HG02623 (cell line): ENCODE measurements at regions not wholly inside any gene's neighbourhood (a gene's known extent, or its start where the extent isn't known, plus 50 kb on each side); places are given as distances from the start of the nearest gene placed in this dataset.

Experiments used
- ATAC-seq: cut with Tn5 transposase; IDR thresholded peaks from one replicate; pipeline ENCODE4 v1.9.1; 2021; ENCODE audit warnings: moderate library complexity; ENCODE audit not compliant: unreplicated experiment

- no peak for ATAC-seq
These were observed 107.4 kb downstream of the NCOR2 start for GRCh38 chr12:124459852-124460645.

DNA sequence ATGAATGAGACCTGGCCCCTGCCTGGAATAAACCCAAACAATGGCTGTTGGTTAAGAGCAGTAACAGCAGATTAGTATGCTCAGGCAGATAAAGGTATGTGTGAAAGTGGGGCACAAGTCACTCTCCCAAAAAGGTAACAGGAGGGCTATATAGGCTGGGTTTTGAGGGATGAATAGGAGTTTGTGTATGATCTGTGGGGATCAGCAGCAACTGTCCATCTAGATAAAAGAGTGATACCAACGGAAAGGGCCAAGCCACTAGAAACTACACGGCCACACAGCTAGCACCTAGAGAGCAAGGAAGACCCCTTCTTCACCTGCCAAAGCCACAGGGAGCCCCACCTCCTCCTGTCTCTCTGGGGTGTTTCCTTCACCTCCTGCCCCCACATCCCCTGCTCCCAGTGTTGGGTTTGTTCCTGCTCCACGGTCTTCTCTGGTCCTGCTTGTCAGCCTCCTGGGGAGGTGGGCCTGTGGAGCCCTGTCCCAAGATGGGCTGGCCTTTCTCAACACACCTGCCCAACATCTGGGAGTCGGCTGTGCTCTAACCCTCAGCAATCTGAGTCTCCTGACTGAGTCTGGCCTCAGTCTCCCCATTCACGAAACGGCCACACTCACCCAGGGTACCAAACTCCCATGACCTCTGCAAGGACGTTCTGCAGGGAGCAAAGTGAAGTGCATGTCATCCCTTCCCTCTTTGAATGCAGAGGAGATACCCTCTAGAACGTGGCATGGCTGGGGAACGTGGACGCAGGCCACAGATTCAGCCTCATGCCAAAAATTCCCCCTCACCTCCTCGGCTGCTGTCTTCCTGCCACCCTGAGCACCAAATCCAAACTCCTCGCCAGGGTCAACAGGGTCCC lies 108.2 kb downstream of the NCOR2 start:
- ATAC-seq, result no peak

DNA sequence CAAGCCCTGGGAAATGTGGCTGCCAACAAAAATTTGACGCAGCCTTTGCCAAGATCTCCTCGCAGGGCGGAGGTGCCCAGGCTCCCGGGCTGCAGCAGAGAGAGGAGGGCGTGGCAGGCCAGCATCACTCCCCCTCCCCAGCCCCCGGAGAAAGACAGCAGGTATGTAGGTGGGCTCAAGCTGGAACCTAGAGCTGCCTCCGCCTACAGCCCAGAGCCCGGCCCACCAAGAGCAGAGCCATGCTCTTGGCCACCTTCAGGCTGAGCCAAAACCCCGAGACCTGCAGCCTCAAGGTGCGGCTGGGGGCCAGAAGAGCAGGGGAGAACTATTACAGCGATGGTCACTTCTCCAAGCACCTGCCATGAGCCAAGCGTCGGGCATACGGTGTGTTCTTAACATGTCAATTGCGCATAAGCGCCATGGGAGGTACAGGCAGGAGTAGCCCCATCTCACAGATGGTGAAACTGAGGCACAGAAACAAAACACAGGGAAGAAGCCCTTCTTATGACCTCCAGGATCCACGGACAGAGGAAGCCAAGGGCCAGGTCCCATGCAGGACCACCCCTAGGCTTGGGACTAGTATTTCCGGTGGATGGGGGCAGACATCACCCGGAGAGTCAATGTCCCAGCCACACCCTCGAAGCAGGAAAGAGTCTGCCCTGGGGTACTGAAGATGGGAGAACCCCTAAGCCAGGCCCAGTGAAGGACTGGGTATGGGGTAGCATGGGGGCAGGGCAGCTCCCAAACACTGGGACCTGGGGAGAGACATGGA lies 109.0 kb downstream of the NCOR2 start:
- ATAC-seq, result no peak

DNA sequence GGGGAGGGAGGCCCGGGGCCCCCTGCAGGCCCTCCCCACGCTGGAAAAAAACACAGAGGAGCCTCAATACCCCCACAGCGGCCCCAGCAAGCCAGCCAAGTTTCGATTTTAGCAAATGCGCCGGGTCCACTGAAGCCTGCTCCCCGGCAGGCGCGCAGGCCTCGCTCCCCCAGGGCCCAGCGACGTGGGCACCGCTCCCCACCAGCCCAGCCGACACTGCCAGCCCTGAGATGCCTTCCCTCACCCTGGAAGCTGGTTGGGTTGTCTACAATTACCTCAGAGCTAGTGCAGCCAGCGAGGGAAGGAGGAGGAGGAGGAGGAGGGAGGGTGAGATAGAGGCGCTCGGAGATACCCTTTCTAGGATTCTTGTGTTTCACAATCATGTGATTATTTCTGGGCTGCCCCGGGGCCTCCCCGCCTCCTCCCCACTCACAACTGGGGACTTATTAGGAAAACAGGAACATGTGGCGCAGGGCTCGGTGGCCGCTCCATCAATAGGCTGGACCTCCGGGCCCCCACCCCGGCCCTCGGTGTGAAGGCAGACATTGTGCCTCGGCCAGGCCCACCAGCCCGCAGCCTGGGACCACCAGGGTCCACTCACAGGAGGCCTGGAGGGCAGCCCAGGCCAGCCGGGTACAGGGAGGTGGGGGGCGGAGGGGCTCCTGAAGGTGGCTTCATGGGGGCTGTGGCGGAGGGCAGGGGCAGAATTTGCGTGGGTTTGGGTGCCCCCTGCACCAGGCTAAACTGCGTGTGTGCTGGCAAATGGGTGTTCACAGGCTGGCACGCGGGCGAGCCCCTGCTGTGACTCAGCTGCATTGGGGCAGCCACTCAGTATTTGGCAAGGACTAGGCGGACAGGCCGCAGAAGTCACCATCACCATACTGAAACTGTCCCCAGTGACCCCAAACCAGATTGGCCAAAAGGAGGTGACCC lies 109.9 kb downstream of the NCOR2 start:
- no peak for ATAC-seq

GRCh38 chr12:124456652-124457152 lies 110.7 kb downstream of the NCOR2 start:
- no peak for ATAC-seq

DNA sequence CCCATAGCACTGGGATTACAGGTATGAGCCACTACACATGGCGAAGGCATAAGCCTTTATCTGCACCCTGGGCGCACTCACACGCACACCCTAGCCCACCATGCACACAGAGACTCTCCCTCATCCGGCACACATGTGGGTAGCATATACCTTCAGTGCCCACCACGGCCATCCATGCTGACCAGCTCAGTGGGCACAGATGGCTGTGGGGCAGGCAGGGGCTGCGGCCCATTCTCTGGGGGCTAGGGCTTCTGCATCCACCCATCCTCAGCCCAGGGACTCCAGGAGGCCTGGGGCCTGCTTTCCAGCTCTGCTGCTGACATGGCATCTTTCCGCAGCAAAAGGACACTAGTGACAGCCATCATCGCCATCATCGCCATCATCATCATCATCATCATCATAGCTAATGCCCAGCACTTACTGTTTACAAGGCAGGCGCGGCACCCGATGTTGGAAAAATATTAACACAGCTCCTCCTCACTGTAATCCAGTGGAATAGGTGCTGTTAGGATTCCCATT lies 111.2 kb downstream of the NCOR2 start:
- ATAC-seq, result no peak

GRCh38 chr12:124455336-124455735 lies 112.1 kb downstream of the NCOR2 start:
- no peak for ATAC-seq

DNA sequence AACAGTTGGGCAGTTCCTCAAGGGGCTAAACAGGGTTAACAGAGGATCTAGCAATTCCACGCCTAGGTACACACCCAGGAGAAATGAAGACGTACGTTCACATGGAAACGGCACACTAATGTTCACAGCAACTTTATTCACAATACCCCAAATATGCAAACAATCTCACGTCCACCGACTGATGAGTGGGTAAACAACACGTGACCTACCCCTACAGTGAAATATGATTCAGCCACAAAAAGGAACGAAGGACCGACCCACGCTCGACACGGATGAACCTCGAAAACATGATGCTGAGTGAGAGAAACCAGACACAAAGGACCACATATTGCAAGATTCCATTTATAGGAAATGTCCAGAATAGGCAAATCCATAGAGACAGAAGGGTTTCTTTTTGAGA lies 112.7 kb downstream of the NCOR2 start:
- ATAC-seq, result no peak

GRCh38 chr12:124454352-124454725 lies 113.1 kb downstream of the NCOR2 start:
- no peak for ATAC-seq

DNA sequence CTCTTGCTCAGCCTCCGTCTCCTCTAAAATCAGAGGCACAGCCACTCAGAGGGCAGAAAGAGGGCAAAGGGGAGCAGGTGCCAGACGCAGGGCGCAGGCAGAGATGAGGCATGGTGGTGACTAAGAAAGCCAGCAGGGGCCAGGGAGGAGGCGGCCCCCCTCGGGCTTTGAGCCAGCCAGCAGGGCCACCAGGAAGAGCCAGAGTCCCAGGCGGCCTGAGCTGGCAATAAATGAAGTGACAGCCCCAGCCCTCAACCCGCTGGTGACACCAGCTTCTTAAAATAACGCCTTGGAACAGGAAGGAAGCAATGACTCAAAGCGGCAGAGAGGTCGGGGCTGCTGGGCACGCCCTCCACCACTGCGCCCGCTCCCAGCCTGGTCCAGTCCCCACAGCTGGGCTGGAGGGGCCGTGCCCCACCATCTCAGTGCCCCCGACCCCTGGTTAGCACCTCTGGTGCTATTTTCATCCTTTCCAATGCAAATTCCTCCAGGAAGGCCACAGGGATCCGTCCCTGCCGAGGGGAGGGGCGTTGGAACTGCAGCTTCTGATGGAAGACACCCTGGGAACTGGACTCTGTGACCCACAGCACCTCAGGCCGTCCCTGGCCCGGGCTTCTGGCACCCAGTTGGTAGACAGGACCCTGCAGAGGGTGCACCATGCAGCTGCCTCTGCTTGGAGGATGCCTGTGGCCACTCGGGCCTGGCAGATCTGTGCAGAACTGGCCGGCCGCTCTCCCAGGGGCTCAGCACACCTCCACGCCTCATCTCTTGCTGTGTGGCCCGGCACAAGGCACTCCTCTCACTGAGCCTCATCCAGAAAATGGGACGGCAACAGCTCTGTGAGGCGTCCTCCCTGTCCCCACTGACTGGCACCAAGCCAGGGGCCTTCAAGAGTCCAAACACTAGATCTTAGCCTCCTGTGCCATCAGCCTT lies 113.7 kb downstream of the NCOR2 start:
- peak; percentile 69 for ATAC-seq

GRCh38 chr12:124452576-124453331 lies 114.7 kb downstream of the NCOR2 start:
- no peak for ATAC-seq

GRCh38 chr12:124451637-124452243 lies 115.7 kb downstream of the NCOR2 start:
- no peak for ATAC-seq

DNA sequence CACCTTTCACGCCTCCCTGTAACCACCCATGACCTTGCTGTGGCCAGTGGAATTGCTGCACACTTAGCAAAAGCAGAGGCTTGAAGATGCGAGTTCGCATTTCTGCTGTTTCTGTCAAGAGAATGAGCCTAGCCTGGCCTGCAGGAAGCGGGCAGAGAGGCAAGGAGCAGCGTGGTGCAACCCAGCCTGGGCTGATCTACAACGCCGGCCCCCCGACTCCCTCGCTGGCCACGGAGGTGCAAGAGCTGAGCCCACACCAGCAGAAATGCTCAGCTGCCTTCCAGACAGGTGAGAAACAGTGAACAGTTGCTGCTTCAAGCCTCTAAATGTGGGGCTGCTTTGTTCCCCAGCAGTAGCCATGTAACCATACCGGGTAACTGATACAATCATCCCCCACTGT lies 116.4 kb downstream of the NCOR2 start:
- no peak for ATAC-seq

DNA sequence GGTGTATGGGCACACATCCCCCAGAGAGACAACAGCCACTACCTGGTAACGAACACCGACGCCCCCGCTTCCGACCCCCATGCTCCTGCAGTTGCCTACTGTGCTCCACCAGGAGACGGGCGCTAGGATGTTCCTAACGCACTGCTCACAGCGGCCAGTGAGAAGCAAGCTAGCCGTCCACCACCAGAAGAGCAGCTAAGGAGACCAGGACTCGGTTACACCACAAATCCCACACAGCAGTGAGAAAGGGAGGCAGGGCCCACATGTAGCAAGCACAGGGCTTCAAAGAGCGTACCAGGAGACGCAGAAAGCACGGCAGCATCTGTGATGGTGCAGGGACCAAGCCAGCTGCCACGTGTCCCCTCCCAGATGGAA lies 117.0 kb downstream of the NCOR2 start:
- ATAC-seq, result no peak

DNA sequence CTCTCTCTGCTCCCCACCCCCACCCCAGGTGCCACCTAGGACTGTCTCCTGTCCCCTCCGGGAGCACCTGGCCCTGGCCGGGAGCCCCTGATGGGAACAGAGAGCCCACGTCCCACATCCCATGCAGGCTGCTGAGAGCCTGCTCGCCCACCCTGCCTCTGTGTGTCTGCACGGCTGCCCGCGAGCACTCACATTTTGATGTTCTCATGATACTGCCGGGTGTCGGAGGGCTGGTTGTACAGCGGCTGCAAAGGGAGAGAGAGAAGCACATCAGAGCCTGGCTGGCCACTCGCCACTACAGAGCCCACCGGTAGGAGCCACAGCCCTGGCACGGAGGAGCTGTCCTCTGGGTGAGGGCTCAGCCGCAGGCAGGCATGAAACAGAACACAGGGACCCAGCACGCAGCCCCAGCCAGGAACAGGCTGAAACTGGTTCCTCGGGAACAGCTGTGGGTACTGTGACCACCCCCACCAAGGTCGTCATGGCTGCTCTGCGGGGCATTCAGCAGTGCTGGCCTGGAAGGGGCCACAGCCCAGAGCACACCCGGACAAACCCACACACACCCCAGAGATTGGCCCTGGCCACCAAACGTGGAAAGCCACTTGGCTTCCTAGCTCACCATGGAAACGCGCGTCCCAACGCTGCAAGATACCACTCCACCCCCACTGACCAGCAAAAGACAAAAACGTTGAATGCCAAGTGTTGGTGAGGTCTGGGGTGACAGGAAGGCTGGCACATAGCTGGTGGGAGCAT lies 117.6 kb downstream of the NCOR2 start:
- no peak for ATAC-seq

DNA sequence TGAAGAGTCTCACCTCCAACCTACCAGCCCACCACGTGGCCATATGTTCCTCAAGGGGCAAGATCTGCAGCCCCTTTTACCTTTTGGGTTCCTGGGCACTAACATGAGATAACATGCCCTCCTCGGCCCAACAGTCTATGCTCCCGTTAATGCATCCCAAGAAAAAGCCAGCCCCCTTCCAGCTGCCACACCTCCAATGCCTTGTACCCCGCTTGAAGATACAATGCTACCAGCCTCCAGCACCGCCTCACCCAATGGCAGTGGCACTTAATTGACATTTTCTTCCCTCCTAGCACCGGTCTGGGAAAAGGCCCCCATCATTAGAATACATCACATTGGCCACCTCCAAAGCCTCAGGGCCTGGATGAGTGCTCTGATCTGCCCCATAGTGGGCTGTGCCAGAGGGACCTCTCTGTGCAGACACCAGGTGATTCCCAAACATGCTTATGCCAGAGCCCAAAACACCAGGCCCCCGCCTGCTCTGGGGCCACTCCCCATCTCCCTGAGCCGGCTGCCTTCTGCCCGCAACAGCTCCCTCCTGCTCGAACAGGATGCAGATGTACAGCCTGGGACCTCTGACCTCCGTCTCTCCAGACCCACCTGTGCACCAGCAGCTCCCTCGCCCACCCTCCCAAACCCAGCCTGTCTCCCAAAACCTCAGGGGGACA lies 118.3 kb downstream of the NCOR2 start:
- ATAC-seq, result no peak
